SJCRH30 (cell line): ENCODE measurements at regions not wholly inside any gene's neighbourhood (a gene's known extent, or its start where the extent isn't known, plus 50 kb on each side); places are given as distances from the start of the nearest gene placed in this dataset.
"Not testable (repeated sequence)": the region's sequence is repeated elsewhere in the genome, so short reads cannot be mapped to it uniquely, and the experiment has no call there.

Source experiments
- DNase-seq, 2 experiments: peaks; one replicate each; pipeline ENCODE4 v3.0.0-alpha.2; 2015 to 2020
- H3K27ac ChIP-seq: fragments of 250-450 bp; sonication (Bioruptor Pico); 2 replicates; pipeline ENCODE4 v1.5.1; 2020; ENCODE audit warnings: mild to moderate bottlenecking, moderate library complexity
- H3K27me3 ChIP-seq: fragments of 250-450 bp; sonication (Bioruptor Pico); 2 replicates; pipeline ENCODE4 v1.5.1; 2020; ENCODE audit warnings: mild to moderate bottlenecking, moderate library complexity
- H3K36me3 ChIP-seq: fragments of 250-450 bp; sonication (Bioruptor Pico); 2 replicates; pipeline ENCODE4 v1.5.1; 2020; ENCODE audit warnings: mild to moderate bottlenecking, moderate library complexity
- H3K4me1 ChIP-seq: fragments of 250-450 bp; sonication (Bioruptor Pico); 2 replicates; pipeline ENCODE4 v1.5.1; 2020; ENCODE audit warnings: mild to moderate bottlenecking, moderate library complexity
- H3K4me3 ChIP-seq: fragments of 250-450 bp; sonication (Bioruptor Pico); 2 replicates; pipeline ENCODE4 v1.5.1; 2020; ENCODE audit warnings: mild to moderate bottlenecking, moderate library complexity
- H3K9me3 ChIP-seq: fragments of 250-450 bp; sonication (Bioruptor Pico); replicated peaks from 2 replicates; pipeline ENCODE4 v1.5.1; 2020; ENCODE audit warnings: mild to moderate bottlenecking, moderate library complexity

DNA sequence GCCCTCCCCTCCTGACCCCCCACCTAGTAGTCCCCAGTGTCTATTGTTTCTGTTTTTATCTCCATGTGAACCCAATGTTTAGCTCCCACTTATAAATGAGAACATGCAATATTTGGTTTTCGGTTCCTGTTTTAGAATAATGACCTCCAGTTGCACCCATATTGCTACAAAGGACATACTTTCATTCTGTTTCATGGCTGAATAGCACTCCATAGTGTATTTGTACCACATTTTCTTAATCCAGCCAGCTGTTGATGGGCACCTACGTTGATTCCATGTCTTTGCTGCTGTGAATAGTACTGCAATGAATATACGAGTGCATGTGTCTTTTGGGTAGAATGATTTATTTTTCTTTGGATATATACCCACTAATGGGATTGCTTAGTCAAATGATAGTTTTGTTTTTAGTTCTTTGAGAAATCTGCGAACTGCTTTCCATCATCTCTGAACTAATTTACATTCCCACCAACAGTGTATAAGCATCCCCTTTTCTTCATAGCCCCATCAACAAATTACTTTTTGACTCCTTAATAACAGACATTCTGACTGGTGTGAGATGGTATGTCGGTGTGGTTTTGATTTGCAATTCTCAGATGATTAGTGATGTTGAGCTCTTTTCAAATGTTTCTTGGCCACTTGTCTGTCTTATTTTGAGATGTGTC lies 128.4 kb upstream of the PHYHIPL start:
- Histone ChIP-seq H3K27me3 (no peaks in the 10 kb centered on the region), H3K36me3 (no peaks in the 10 kb centered on the region), H3K4me1 (no peaks in the 10 kb centered on the region), H3K9me3 (no peaks in the 10 kb centered on the region), H3K4me3 (no peak overlapping the region), H3K27ac (no peak overlapping the region)
- DNase-seq: no peak

GRCh38 chr10:59053502-59053901 lies 122.9 kb upstream of the PHYHIPL start:
- H3K9me3 ChIP-seq, H3K27ac ChIP-seq, DNase-seq, H3K27me3 ChIP-seq, H3K4me3 ChIP-seq, H3K4me1 ChIP-seq, H3K36me3 ChIP-seq: not testable (repeated sequence)

GRCh38 chr10:59055045-59055444 lies 121.4 kb upstream of the PHYHIPL start:
- no peaks in the 10 kb centered on the region for H3K4me1 ChIP-seq
- no peaks in the 10 kb centered on the region for H3K9me3 ChIP-seq
- DNase-seq: no peak
- H3K27me3 ChIP-seq: no peaks in the 10 kb centered on the region
- no peaks in the 10 kb centered on the region for H3K36me3 ChIP-seq
- H3K4me3 ChIP-seq: no peak overlapping the region
- no peak overlapping the region for H3K27ac ChIP-seq

GRCh38 chr10:59057345-59057744 lies 119.1 kb upstream of the PHYHIPL start:
- Histone ChIP-seq H3K4me1 (no peaks in the 10 kb centered on the region), H3K9me3 (no peaks in the 10 kb centered on the region), H3K36me3 (no peaks in the 10 kb centered on the region), H3K4me3 (no peak overlapping the region), H3K27me3 (no peaks in the 10 kb centered on the region), H3K27ac (no peak overlapping the region)
- DNase-seq: no peak

DNA sequence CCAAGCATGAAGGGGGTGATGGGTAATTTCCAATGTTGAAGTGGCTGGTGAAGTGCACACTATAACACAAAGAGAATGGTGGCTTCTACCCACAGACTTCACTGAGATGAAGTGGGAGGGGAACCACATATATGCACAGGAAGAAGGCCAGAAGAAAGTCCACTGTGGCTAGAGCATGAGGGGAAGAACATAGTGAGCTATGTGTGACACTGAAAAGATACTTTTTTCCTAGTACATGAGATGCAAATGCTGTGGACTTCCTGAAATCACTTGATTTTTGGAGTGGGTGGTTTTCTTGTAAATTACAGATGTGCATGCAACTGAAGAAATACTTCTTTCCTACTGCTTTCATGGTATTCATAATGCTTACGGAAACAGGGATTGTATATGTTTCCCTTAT lies 115.6 kb upstream of the PHYHIPL start:
- Histone ChIP-seq H3K36me3 (no peaks in the 10 kb centered on the region), H3K9me3 (no peaks in the 10 kb centered on the region), H3K4me3 (no peak overlapping the region), H3K27ac (no peak overlapping the region), H3K27me3 (no peaks in the 10 kb centered on the region), H3K4me1 (no peaks in the 10 kb centered on the region)
- DNase-seq: no peak

DNA sequence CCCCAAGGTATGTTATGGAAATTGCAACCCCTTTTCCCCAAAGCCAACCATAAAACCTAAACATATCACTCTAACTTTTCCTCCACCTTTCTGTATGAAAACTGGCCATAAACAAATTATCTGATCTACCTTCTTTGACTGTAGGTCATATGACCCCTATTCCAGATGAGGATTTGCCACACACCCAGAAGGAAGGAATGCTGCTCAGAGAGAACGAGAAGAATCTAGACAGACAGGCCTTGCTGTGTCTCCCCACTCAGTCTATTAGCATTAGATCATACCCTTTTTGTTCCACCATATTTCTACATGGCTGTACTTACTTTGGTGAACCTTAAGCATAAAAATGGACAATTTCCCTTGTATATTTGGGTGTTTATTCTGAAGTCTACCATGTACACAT lies 113.0 kb upstream of the PHYHIPL start:
- H3K4me3 ChIP-seq: no peak overlapping the region
- H3K4me1 ChIP-seq: no peaks in the 10 kb centered on the region
- no peaks in the 10 kb centered on the region for H3K36me3 ChIP-seq
- H3K27me3 ChIP-seq: no peaks in the 10 kb centered on the region
- no peak overlapping the region for H3K27ac ChIP-seq
- no peaks in the 10 kb centered on the region for H3K9me3 ChIP-seq
- DNase-seq: no peak

GRCh38 chr10:59064080-59064692 lies 112.3 kb upstream of the PHYHIPL start:
- Histone ChIP-seq H3K4me3 (no peak overlapping the region), H3K27me3 (no peaks in the 10 kb centered on the region), H3K4me1 (no peaks in the 10 kb centered on the region), H3K27ac (no peak overlapping the region), H3K36me3 (no peaks in the 10 kb centered on the region), H3K9me3 (no peaks in the 10 kb centered on the region)
- DNase-seq: no peak

DNA sequence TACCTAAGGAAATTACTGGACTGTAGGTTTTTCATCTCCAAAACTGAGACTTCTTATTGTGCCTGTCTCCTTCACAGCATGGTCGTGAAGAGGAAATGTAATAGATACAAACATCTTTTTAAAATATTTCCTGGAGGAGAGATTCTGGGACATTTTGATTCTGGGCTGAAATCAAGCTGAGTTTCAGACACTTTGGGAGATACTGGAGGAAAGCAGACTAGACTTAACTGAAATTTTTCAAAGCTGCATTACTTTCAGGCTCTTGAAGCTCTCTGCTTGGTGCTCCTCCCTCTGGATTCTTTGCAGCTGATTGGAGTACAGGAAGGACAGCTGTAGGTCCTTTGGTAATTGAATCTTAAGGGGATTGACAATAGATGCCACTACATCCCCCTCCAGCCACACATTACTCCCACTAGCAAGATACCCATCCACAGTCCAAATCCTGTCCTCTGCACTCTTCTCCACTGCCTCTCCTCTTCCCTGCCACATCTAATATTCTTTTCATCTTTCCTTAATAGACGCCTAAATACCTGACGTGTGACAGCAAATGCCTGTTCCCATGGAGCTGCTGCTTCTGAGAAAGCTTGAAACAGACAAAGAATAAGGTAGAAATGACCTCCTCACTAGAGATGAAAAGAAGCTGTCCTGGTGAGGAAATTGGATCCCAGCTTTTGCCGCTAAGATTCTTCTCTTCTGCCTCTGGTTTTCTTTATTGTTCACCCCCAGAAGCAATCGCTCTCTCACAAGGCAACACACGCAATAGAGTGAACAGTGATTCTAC lies 111.5 kb upstream of the PHYHIPL start:
- Histone ChIP-seq H3K27ac (no peak overlapping the region), H3K4me3 (no peak overlapping the region), H3K9me3 (no peaks in the 10 kb centered on the region)

GRCh38 chr10:59068581-59069191 lies 107.8 kb upstream of the PHYHIPL start:
- H3K4me1 ChIP-seq: no peaks in the 10 kb centered on the region
- H3K36me3 ChIP-seq: no peaks in the 10 kb centered on the region
- H3K27me3 ChIP-seq: no peaks in the 10 kb centered on the region
- H3K27ac ChIP-seq: no peak overlapping the region
- H3K9me3 ChIP-seq: no peaks in the 10 kb centered on the region
- H3K4me3 ChIP-seq: no peak overlapping the region
- DNase-seq: no peak

More for the DNA sequence above, 111.5 kb upstream of the PHYHIPL start:
- H3K4me1 ChIP-seq: no peaks in the 10 kb centered on the region
- DNase-seq: peak in 1 of 2 experiments; percentile 13
- H3K27me3 ChIP-seq: no peaks in the 10 kb centered on the region
- H3K36me3 ChIP-seq: no peaks in the 10 kb centered on the region

GRCh38 chr10:59072038-59072437 lies 104.4 kb upstream of the PHYHIPL start:
- no peak for DNase-seq
- Histone ChIP-seq H3K9me3 (no peaks in the 10 kb centered on the region), H3K27ac (no peak overlapping the region), H3K27me3 (no peaks in the 10 kb centered on the region), H3K4me3 (no peak overlapping the region), H3K36me3 (no peaks in the 10 kb centered on the region), H3K4me1 (no peaks in the 10 kb centered on the region)

DNA sequence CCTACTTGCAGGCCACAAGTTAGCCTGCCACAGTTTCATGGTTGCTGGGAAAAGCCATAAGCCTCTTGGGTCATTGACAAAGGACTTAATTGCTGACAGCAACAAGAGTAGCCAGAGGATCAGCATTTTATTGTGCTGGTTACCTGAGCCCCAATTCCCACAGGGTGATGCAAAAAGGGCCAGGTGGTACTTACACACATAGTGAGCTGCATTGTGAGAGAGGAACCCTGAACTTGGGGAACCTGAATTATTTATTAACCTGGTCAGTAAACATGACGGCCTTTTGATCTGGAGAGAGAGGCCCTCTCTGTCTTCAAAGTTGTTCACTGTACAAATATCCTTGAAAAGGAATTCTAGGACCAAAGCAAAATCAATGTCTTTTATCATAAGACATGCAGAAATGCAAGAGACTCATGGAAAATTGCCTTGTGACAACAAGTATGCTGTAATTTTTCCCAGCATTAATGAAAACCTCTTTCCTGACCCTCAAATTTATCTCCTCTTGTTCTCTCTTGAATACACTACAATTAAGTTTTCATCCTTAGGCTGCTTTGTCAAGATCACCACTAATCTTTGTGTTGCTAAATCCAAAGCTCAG lies 102.9 kb upstream of the PHYHIPL start:
- H3K27me3 ChIP-seq: no peaks in the 10 kb centered on the region
- no peaks in the 10 kb centered on the region for H3K9me3 ChIP-seq
- DNase-seq: no peak
- H3K36me3 ChIP-seq: no peaks in the 10 kb centered on the region
- H3K4me3 ChIP-seq: no peak overlapping the region
- no peaks in the 10 kb centered on the region for H3K4me1 ChIP-seq
- H3K27ac ChIP-seq: no peak overlapping the region

DNA sequence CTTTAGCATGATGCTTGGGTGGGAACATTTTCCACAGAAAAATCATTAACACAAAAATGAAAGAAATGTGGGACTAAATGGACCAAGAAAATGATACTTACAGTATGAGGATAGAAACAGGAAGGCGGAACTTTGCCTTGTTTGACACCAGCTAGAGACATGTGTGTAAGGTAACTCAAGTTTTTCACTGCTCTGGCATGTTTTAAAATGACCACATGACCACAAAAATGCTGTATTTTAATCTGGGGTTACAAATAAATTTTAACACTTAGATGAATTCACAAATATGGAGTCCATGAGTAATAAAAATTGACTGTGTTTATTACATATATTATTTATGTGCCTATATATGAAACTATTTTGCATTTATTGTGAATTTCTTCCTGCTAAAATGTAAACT lies 100.9 kb upstream of the PHYHIPL start:
- no peak overlapping the region for H3K27ac ChIP-seq
- H3K4me1 ChIP-seq: peaks cover 13% of the 10 kb centered on the region
- no peaks in the 10 kb centered on the region for H3K36me3 ChIP-seq
- no peak for DNase-seq
- H3K4me3 ChIP-seq: no peak overlapping the region
- no peaks in the 10 kb centered on the region for H3K27me3 ChIP-seq
- no peaks in the 10 kb centered on the region for H3K9me3 ChIP-seq

- no peak overlapping the region for H3K4me3 ChIP-seq
- H3K36me3 ChIP-seq: no peaks in the 10 kb centered on the region
- H3K27ac ChIP-seq: no peak overlapping the region
- no peaks in the 10 kb centered on the region for H3K9me3 ChIP-seq
- DNase-seq: no peak
- peaks cover 13% of the 10 kb centered on the region for H3K4me1 ChIP-seq
- H3K27me3 ChIP-seq: no peaks in the 10 kb centered on the region
Measured at GRCh38 chr10:59077855-59078254, 98.6 kb upstream of the PHYHIPL start.

DNA sequence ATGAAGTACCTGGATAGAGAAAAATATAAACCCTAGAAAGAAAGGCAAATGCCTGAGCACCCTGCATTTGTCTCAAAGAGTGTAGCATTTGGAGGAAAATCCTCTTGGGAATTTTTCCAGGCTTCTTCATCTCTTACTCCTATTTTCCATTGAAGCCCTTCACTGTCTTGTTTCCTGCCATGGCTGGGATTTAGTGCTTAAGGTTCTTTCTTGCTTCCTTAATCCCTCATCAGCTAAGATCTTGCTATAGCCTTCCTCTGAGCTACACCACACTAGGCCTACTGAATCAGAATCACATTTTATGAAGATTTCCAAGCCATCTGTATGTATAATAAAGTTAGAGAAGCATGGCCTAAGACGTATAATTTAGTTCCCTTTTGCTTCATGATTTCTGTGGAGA lies 97.5 kb upstream of the PHYHIPL start:
- Histone ChIP-seq H3K4me1 (peaks cover 13% of the 10 kb centered on the region), H3K9me3 (no peaks in the 10 kb centered on the region), H3K27ac (peak overlapping the region; percentile 0; the same call in 1 of the 2 replicates), H3K27me3 (no peaks in the 10 kb centered on the region), H3K36me3 (no peaks in the 10 kb centered on the region), H3K4me3 (no peak overlapping the region)
- DNase-seq: no peak
